ENCODE measurements at regions not wholly inside any gene's neighbourhood (a gene's known extent, or its start where the extent isn't known, plus 50 kb on each side); places are given as distances from the start of the nearest gene placed in this dataset.

- TF ChIP-seq ZNF296 (CRISPR knock-in tag; conservative IDR thresholded peaks at IDR 0.05): no peak
- no peak for TF ChIP-seq TCF7 (IDR thresholded peaks at IDR 0.05; ENCODE audit: low read depth)
Observed at GRCh38 chr10:6642876-6643275, 62.8 kb upstream of the PRKCQ start.
